Activated naive CD4-positive, alpha-beta T cell treated with anti-CD3 and anti-CD28 coated beads, Interleukin-2, amount 50 U/mL, for 72 hours (primary cell): ENCODE measurements at regions not wholly inside any gene's neighbourhood (a gene's known extent, or its start where the extent isn't known, plus 50 kb on each side); places are given as distances from the start of the nearest gene placed in this dataset.
"Not testable (repeated sequence)": the region's sequence is repeated elsewhere in the genome, so short reads cannot be mapped to it uniquely, and the experiment has no call there.

Source experiments
- ATAC-seq, 2 donors: fragments of 150-1000 bp; cut with Tn5 transposase; 2 replicates each; pipeline ENCODE4 v1.10.0; 2021; ENCODE audit warnings: mild to moderate bottlenecking in 2 of 2, moderate library complexity in 2 of 2
- DNase-seq, 2 donors: peaks; one replicate each; pipeline ENCODE4 v3.0.0; 2021 to 2022; ENCODE audit warnings: low spot score in 2 of 2
- H3K27ac Mint-ChIP-seq, 2 donors: one replicate each; pipeline ENCODE4 v1.8.0; 2022; ENCODE audit warnings: mild to moderate bottlenecking in 2 of 2, mixed read lengths in 2 of 2
- H3K36me3 Mint-ChIP-seq, 2 donors: one replicate each; pipeline ENCODE4 v1.8.0; 2022; ENCODE audit warnings: mixed read lengths in 2 of 2
- H3K9me3 Mint-ChIP-seq, 2 donors: one replicate each; pipeline ENCODE4 v1.8.0; 2022; ENCODE audit warnings: mixed read lengths in 2 of 2

- Mint-ChIP-seq H3K36me3 (no peaks in the 10 kb centered on the region), H3K9me3 (peaks cover 0 to 2% of the 10 kb centered on the region in 2 donors), H3K27ac (no peak overlapping the region)
- DNase-seq (no peak), ATAC-seq (no peak)
These were observed 348.9 kb upstream of the MAF start for GRCh38 chr16:79949417-79949816.

DNA sequence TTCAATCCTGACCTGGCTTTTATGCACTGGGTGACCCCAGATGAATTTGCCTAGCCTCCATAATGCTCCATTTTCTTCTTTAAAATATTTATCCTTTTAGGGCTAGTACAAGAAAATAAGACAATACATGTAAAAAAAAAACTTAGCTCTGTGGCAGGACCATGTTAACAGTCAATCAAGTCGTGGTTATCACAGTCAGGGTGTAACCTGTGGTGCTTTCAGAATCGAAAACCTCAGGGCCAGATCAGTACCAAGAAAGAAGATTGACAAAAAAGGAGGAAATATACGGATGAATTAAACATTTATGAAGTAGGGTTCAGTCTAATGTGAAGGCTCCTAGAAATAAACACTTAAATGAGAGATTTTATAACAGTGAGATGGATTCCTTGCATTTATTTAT, 347.2 kb upstream of the MAF start:
- no peak for DNase-seq
- no peak overlapping the region for H3K27ac Mint-ChIP-seq
- H3K9me3 Mint-ChIP-seq = peaks cover 0 to 2% of the 10 kb centered on the region in 2 donors
- no peak for ATAC-seq
- no peaks in the 10 kb centered on the region for H3K36me3 Mint-ChIP-seq

- Mint-ChIP-seq H3K9me3 (peaks cover 0 to 2% of the 10 kb centered on the region in 2 donors), H3K36me3 (no peaks in the 10 kb centered on the region), H3K27ac (no peak overlapping the region)
- DNase-seq (no peak), ATAC-seq (no peak)
These were observed 345.7 kb upstream of the MAF start for GRCh38 chr16:79946252-79946651.

- H3K9me3 Mint-ChIP-seq = no peaks in the 10 kb centered on the region
These were observed 343.2 kb upstream of the MAF start for GRCh38 chr16:79943736-79944135.

GRCh38 chr16:79938575-79938974, 338.0 kb upstream of the MAF start:
- ATAC-seq = no peak
- no peak for DNase-seq
- Mint-ChIP-seq H3K27ac (no peak overlapping the region), H3K9me3 (no peaks in the 10 kb centered on the region), H3K36me3 (no peaks in the 10 kb centered on the region)

More at GRCh38 chr16:79943736-79944135, 343.2 kb upstream of the MAF start:
- DNase-seq = no peak
- no peak for ATAC-seq
- Mint-ChIP-seq H3K27ac (no peak overlapping the region), H3K36me3 (no peaks in the 10 kb centered on the region)

DNA sequence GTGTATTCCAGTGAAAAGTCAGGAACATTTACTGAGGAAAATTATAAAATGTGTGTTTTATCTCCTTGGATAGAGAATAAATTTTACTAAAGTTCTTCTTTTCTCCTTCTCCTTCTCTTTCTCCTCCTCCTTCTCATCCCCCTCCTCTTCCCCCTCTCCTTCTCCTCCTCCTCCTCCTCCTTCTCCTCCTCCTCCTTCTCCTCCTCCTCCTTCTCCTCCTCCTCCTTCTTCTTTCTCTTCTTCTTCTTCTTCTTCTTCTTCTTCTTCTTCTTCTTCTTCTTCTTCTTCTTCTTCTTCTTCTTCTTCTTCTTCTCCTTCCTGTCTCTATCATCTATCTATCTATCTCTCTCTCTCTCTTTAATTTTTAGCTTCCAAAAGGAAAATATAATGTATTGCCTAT, 337.1 kb upstream of the MAF start:
- not testable (repeated sequence) for H3K36me3 Mint-ChIP-seq

GRCh38 chr16:79933603-79934002, 333.1 kb upstream of the MAF start:
- ATAC-seq = no peak
- no peak for DNase-seq
- peaks cover 0 to 5% of the 10 kb centered on the region in 2 donors for H3K9me3 Mint-ChIP-seq
- no peak overlapping the region for H3K27ac Mint-ChIP-seq
- no peaks in the 10 kb centered on the region for H3K36me3 Mint-ChIP-seq

More for the DNA sequence above, 337.1 kb upstream of the MAF start:
- H3K9me3 Mint-ChIP-seq, ATAC-seq, H3K27ac Mint-ChIP-seq, DNase-seq: not testable (repeated sequence)

DNA sequence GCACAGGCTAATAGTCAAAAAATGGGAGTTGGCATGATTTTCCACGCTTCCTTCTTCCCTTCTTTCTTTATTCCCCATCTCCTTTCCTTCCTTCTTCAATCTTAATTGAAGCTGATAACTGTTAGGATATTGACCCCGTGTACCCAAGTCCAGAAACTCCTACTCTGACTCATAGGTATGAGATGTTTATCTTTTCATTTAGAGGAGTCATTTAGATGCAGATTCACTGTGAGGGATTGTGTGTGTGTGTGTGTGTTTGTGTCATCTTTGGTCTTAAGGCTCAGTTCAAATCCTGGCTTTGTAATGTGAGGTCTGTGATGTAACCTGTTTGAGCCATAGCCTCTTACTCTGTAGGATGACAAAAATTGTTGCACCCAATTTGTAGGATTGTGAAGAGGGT, 332.0 kb upstream of the MAF start:
- DNase-seq (no peak), ATAC-seq (no peak)
- H3K36me3 Mint-ChIP-seq = no peaks in the 10 kb centered on the region
- H3K9me3 Mint-ChIP-seq = peaks cover 0 to 5% of the 10 kb centered on the region in 2 donors
- no peak overlapping the region for H3K27ac Mint-ChIP-seq

DNA sequence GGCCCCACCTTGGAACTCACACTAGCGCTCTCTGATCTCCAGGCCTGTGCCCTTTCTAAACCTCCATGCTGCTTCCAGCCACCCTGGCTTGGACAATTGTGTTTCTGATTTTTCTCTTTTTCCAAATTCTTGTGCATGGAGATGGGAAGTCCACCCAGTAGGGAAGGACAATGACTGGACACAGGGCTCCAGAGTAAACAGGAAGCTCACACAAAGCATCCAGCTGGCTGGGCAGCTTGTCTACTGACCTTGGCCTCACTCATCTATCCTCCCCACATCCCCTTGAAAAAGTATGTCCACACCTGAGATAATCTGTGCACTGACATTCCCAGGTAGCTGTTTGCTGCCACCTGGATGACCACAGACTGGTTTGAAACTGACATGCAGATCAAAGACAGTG, 331.2 kb upstream of the MAF start:
- H3K9me3 Mint-ChIP-seq = peaks cover 0 to 5% of the 10 kb centered on the region in 2 donors
- no peaks in the 10 kb centered on the region for H3K36me3 Mint-ChIP-seq
- no peak overlapping the region for H3K27ac Mint-ChIP-seq
- ATAC-seq (no peak), DNase-seq (no peak)

- H3K27ac Mint-ChIP-seq = no peak overlapping the region
- H3K9me3 Mint-ChIP-seq = peaks cover 0 to 5% of the 10 kb centered on the region in 2 donors
- no peaks in the 10 kb centered on the region for H3K36me3 Mint-ChIP-seq
- ATAC-seq = no peak
- DNase-seq = no peak
These were observed 328.9 kb upstream of the MAF start for GRCh38 chr16:79929260-79929965.

GRCh38 chr16:79928142-79928873, 327.8 kb upstream of the MAF start:
- DNase-seq (no peak), ATAC-seq (no peak)
- Mint-ChIP-seq H3K9me3 (peaks cover 0 to 5% of the 10 kb centered on the region in 2 donors), H3K27ac (no peak overlapping the region), H3K36me3 (no peaks in the 10 kb centered on the region)

- no peak for DNase-seq
- Mint-ChIP-seq H3K36me3 (no peaks in the 10 kb centered on the region), H3K27ac (no peak overlapping the region), H3K9me3 (peaks cover 0 to 5% of the 10 kb centered on the region in 2 donors)
- no peak for ATAC-seq
These were observed 326.1 kb upstream of the MAF start for GRCh38 chr16:79926451-79927205.

GRCh38 chr16:79923431-79923830, 322.9 kb upstream of the MAF start:
- DNase-seq = no peak
- Mint-ChIP-seq H3K9me3 (no peaks in the 10 kb centered on the region), H3K36me3 (no peaks in the 10 kb centered on the region), H3K27ac (no peak overlapping the region)
- no peak for ATAC-seq

DNA sequence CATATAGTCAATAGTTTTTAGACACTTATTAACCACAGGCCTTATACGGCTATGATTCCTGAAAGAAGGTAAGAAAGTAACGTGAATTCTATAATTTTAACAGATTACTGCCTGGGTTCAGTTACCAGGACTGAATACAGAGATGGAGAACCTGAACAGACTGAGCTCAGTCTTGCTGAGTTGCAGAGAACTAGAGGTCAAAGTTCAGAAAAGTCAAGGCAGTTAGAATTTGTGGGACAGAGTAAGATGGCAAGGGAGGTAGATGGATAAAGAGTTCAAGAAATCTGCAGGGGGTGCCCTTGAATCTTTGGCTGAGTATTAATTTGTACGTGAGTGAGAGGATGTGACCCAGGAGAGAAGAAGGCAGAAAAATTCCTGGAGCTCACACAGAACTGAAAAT, 320.1 kb upstream of the MAF start:
- H3K36me3 Mint-ChIP-seq = no peaks in the 10 kb centered on the region
- no peaks in the 10 kb centered on the region for H3K9me3 Mint-ChIP-seq
- no peak overlapping the region for H3K27ac Mint-ChIP-seq
- no peak for ATAC-seq
- no peak for DNase-seq

DNA sequence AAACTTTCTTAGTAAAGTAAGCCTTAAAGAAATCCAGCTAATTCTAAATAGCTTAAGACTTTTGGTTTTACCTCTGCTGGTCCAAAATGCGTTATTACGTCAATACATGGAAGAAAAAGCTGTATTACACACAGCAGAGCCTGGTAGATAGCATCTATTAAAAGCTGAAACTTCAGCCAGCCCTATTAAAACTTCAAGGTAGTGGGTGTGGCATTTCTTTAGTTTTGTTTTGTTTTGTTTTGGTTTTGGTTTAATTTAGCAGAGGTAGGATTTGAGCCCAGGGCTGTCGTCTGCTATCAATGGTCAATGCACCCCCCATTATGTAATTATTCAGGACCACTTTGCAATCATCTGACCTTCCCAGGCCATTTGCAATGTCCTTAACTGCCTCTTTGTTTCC, 318.4 kb upstream of the MAF start:
- Mint-ChIP-seq H3K36me3 (no peaks in the 10 kb centered on the region), H3K27ac (no peak overlapping the region), H3K9me3 (no peaks in the 10 kb centered on the region)
- DNase-seq = no peak
- no peak for ATAC-seq

GRCh38 chr16:79915761-79916160, 315.2 kb upstream of the MAF start:
- no peak for ATAC-seq
- no peak for DNase-seq
- H3K27ac Mint-ChIP-seq = no peak overlapping the region
- H3K9me3 Mint-ChIP-seq = no peaks in the 10 kb centered on the region
- H3K36me3 Mint-ChIP-seq = no peaks in the 10 kb centered on the region

DNA sequence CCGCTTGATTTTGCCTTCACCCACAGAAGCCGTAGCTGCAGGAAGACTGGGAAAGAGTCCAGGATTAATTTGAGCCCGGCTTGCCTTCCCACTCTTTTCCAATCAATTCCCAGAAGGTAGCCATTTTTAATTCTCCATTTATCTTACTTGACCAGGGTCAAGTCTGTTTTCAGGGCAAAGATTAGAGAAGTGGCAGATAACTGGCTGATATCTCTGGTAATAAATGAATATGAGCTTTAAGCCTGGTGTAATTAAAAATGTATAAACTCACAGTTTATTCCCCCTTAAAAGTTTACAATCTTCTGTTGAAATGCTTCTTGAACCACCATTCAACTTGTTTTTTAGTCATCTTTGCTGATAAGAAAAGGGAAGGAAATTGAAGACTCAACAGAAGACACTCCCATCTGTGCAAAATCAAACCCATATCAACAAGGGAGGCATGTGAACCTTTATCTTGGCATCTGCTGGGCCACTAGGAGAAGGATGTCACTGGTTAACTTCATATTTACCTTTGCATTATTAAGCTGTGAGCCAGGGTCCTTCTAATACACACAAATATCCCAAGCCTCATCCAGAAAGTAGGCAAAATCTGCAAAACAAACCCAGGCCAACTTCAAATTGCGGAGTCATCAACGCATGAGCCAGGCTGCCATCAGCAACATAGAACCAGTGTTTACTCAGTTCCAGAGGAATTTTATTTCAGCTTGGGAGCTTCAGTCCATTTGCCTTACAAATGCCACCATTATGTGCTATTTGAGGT, 314.6 kb upstream of the MAF start:
- no peaks in the 10 kb centered on the region for H3K36me3 Mint-ChIP-seq
- H3K9me3 Mint-ChIP-seq = no peaks in the 10 kb centered on the region
- no peak for DNase-seq
- H3K27ac Mint-ChIP-seq = no peak overlapping the region
- ATAC-seq = no peak
